Astrocyte (in vitro differentiated cells and primary cell): ENCODE measurements at regions not wholly inside any gene's neighbourhood (a gene's known extent, or its start where the extent isn't known, plus 50 kb on each side); places are given as distances from the start of the nearest gene placed in this dataset.

ENCODE experiments used
- DNase-seq: peaks from one replicate; pipeline ENCODE4 v3.0.0-alpha.2; 2010; ENCODE audit warnings: low read depth
- FAIRE-seq: peaks from 2 replicates; lab custom pipeline; 2011; peaks lifted over from hg19 to GRCh38; lab: Jason Lieb, UNC
- H2AFZ ChIP-seq: 2 replicates; pipeline ENCODE4 v1.6.0; 2012; ENCODE audit warnings: low read depth, low read length, inconsistent platforms
- H3K27ac ChIP-seq: 2 replicates; pipeline ENCODE4 v1.5.1; 2011; ENCODE audit warnings: low read depth, low read length, inconsistent platforms
- H3K27me3 ChIP-seq: 2 replicates; pipeline ENCODE4 v1.6.0; 2011; ENCODE audit warnings: low read length, inconsistent platforms; ENCODE audit not compliant: insufficient read depth
- H3K36me3 ChIP-seq: 2 replicates; pipeline ENCODE4 v1.5.1; 2011; ENCODE audit warnings: low read length, inconsistent platforms; ENCODE audit not compliant: insufficient read depth
- H3K4me1 ChIP-seq: 2 replicates; pipeline ENCODE4 v1.5.1; 2011; ENCODE audit warnings: low read length, inconsistent platforms; ENCODE audit not compliant: insufficient read depth
- H3K4me2 ChIP-seq: 2 replicates; pipeline ENCODE4 v1.6.0; 2012; ENCODE audit warnings: low read length, inconsistent platforms
- H3K4me3 ChIP-seq: 2 replicates; pipeline ENCODE4 v1.5.1; 2011; ENCODE audit warnings: low read depth, mild to moderate bottlenecking, low read length, inconsistent platforms; ENCODE audit not compliant: insufficient read depth
- H3K79me2 ChIP-seq: 2 replicates; pipeline ENCODE4 v1.6.0; 2012; ENCODE audit warnings: mild to moderate bottlenecking, low read length, inconsistent platforms; ENCODE audit not compliant: insufficient read depth
- H3K9ac ChIP-seq: 2 replicates; pipeline ENCODE4 v1.6.0; 2012; ENCODE audit warnings: mild to moderate bottlenecking, low read length, inconsistent platforms
- H3K9me3 ChIP-seq: 2 replicates; pipeline ENCODE4 v1.5.1; 2012; ENCODE audit warnings: low read depth, mild to moderate bottlenecking, low read length, inconsistent platforms; ENCODE audit not compliant: insufficient read depth
- H4K20me1 ChIP-seq: 2 replicates; pipeline ENCODE4 v1.6.0; 2012; ENCODE audit warnings: low read length, inconsistent platforms; ENCODE audit not compliant: insufficient read depth
- H3K27ac Mint-ChIP-seq: one replicate; pipeline ENCODE4 v1.8.0; 2021; ENCODE audit warnings: mild to moderate bottlenecking, mixed read lengths; ENCODE audit not compliant: unreplicated experiment
- H3K27me3 Mint-ChIP-seq: one replicate; pipeline ENCODE4 v1.8.0; 2021; ENCODE audit warnings: low read depth, mixed read lengths; ENCODE audit not compliant: unreplicated experiment
- H3K36me3 Mint-ChIP-seq: one replicate; pipeline ENCODE4 v1.8.0; 2021; ENCODE audit warnings: low read depth, mixed read lengths; ENCODE audit not compliant: unreplicated experiment
- H3K4me1 Mint-ChIP-seq: one replicate; pipeline ENCODE4 v1.8.0; 2021; ENCODE audit warnings: low read depth, mixed read lengths; ENCODE audit not compliant: unreplicated experiment
- H3K4me3 Mint-ChIP-seq: one replicate; pipeline ENCODE4 v1.8.0; 2021; ENCODE audit warnings: mild to moderate bottlenecking, moderate library complexity, mixed read lengths; ENCODE audit not compliant: unreplicated experiment
- H3K9me3 Mint-ChIP-seq: one replicate; pipeline ENCODE4 v1.8.0; 2021; ENCODE audit warnings: mild to moderate bottlenecking, mixed read lengths; ENCODE audit not compliant: unreplicated experiment
- EZH2 ChIP-seq: IDR thresholded peaks from 2 replicates; pipeline ENCODE4 v1.6.1; 2012; ENCODE audit warnings: mild to moderate bottlenecking, low read length, inconsistent platforms; ENCODE audit not compliant: insufficient read depth
- TF ChIP-seq, protein P1 (sequence below): IDR thresholded peaks from 2 replicates; pipeline ENCODE4 v1.5.1; 2011; ENCODE audit warnings: low read depth, mild to moderate bottlenecking, inconsistent platforms, low read length, moderate library complexity; ENCODE audit not compliant: insufficient read depth

DNA sequence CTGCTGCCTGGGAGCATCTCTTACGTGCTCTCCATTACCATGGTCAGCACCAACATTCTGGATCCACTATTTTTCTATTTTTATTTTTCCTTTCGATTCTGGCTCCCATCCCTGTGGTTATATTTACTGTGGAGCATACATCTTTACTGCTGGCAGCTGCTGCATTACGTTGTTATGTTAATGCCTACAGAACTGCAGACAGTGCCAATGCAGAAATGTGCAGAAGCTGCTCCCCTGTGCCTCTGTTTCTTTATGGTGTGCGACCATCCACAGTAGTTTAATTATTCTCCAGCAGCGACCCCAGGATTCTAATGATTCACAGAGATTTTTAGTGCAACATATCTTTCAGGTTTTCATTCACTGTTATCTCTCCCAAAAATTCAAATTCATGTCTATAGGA is 911.7 kb upstream of the SLITRK6 start:
- no peak overlapping the region for H3K4me3 Mint-ChIP-seq
- H3K9me3 Mint-ChIP-seq, result no peaks in the 10 kb centered on the region
- no peak overlapping the region for H3K27ac ChIP-seq
- no peak overlapping the region for H3K4me2 ChIP-seq
- H3K36me3 Mint-ChIP-seq, result no peaks in the 10 kb centered on the region
- H4K20me1 ChIP-seq, result no peaks in the 10 kb centered on the region
- H3K4me1 Mint-ChIP-seq, result no peaks in the 10 kb centered on the region
- H3K27ac Mint-ChIP-seq, result no peak overlapping the region
- H3K27me3 ChIP-seq, result no peaks in the 10 kb centered on the region
- no peaks in the 10 kb centered on the region for H3K36me3 ChIP-seq
- H3K4me3 ChIP-seq, result no peak overlapping the region
- no peak for FAIRE-seq
- no peaks in the 10 kb centered on the region for H3K79me2 ChIP-seq
- no peak for TF ChIP-seq EZH2
- TF ChIP-seq, protein P1, sequence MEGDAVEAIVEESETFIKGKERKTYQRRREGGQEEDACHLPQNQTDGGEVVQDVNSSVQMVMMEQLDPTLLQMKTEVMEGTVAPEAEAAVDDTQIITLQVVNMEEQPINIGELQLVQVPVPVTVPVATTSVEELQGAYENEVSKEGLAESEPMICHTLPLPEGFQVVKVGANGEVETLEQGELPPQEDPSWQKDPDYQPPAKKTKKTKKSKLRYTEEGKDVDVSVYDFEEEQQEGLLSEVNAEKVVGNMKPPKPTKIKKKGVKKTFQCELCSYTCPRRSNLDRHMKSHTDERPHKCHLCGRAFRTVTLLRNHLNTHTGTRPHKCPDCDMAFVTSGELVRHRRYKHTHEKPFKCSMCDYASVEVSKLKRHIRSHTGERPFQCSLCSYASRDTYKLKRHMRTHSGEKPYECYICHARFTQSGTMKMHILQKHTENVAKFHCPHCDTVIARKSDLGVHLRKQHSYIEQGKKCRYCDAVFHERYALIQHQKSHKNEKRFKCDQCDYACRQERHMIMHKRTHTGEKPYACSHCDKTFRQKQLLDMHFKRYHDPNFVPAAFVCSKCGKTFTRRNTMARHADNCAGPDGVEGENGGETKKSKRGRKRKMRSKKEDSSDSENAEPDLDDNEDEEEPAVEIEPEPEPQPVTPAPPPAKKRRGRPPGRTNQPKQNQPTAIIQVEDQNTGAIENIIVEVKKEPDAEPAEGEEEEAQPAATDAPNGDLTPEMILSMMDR, result no peak
- H3K9me3 ChIP-seq, result no peaks in the 10 kb centered on the region
- H2AFZ ChIP-seq, result no peak overlapping the region
- no peaks in the 10 kb centered on the region for H3K4me1 ChIP-seq
- no peak overlapping the region for H3K9ac ChIP-seq
- no peak for DNase-seq
- no peaks in the 10 kb centered on the region for H3K27me3 Mint-ChIP-seq

DNA sequence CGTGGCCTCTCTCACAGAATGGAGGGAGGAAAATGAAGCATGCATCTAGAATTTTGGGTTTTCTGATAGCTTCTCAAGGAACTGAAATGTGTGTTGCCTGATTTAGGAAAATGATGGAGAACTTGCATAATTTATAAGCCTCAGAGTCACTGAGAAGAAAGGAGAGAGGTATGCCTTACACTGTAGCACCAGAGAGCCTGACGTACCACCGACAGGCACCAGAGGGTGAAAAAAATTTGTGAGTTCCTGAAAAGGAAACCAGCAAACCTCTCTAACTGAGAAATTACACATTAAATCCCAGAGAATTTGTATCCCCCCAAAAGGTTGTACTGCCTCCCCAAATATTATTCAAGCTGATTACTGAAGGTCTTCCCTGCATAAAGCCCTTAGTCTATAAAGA is 915.3 kb upstream of the SLITRK6 start:
- H3K27me3 Mint-ChIP-seq, result no peaks in the 10 kb centered on the region
- H3K4me1 ChIP-seq, result no peaks in the 10 kb centered on the region
- no peaks in the 10 kb centered on the region for H3K4me1 Mint-ChIP-seq
- H3K4me2 ChIP-seq, result no peak overlapping the region
- no peak for DNase-seq
- H3K36me3 ChIP-seq, result no peaks in the 10 kb centered on the region
- no peaks in the 10 kb centered on the region for H3K27me3 ChIP-seq
- H3K9me3 ChIP-seq, result no peaks in the 10 kb centered on the region
- no peak for TF ChIP-seq EZH2
- TF ChIP-seq, protein P1, result no peak
- FAIRE-seq, result no peak
- H3K27ac Mint-ChIP-seq, result no peak overlapping the region
- no peaks in the 10 kb centered on the region for H3K36me3 Mint-ChIP-seq
- H2AFZ ChIP-seq, result no peak overlapping the region
- H3K4me3 Mint-ChIP-seq, result no peak overlapping the region
- H3K4me3 ChIP-seq, result no peak overlapping the region
- no peaks in the 10 kb centered on the region for H3K79me2 ChIP-seq
- no peak overlapping the region for H3K9ac ChIP-seq
- no peak overlapping the region for H3K27ac ChIP-seq
- H4K20me1 ChIP-seq, result no peaks in the 10 kb centered on the region
- H3K9me3 Mint-ChIP-seq, result no peaks in the 10 kb centered on the region

DNA sequence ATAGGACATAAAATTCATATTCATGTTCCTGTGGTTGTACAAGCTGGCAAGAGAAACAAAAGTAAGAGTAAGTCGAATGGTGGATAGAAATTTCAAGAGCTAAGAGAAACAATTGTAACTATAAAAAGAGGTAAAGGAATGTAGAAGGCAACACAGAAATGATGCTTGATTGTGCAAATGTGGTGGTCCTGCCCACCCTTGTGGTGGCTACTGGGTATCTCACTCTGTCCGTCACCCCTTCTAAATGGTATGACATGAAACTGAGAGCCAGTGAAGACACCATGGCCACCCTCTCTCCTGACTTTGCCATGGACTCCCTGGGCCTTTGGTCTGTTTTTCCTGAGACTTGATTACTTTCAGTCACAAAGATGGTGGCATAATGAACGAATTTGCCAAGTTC is 925.9 kb upstream of the SLITRK6 start:
- Histone ChIP-seq H2AFZ (no peak overlapping the region), H3K27me3 (no peaks in the 10 kb centered on the region), H3K4me3 (no peak overlapping the region), H3K36me3 (no peaks in the 10 kb centered on the region), H3K27ac (no peak overlapping the region), H3K4me2 (no peak overlapping the region), H4K20me1 (no peaks in the 10 kb centered on the region), H3K79me2 (no peaks in the 10 kb centered on the region), H3K4me1 (no peaks in the 10 kb centered on the region), H3K9me3 (no peaks in the 10 kb centered on the region), H3K9ac (no peak overlapping the region)
- TF ChIP-seq, protein P1, result no peak
- TF ChIP-seq EZH2, result no peak
- Mint-ChIP-seq H3K4me3 (no peak overlapping the region), H3K27ac (no peak overlapping the region), H3K9me3 (no peaks in the 10 kb centered on the region), H3K36me3 (no peaks in the 10 kb centered on the region), H3K4me1 (no peaks in the 10 kb centered on the region), H3K27me3 (no peaks in the 10 kb centered on the region)
- DNase-seq (no peak), FAIRE-seq (no peak)
